ELF-1 (cell line): ENCODE measurements at regions not wholly inside any gene's neighbourhood (a gene's known extent, or its start where the extent isn't known, plus 50 kb on each side); places are given as distances from the start of the nearest gene placed in this dataset.

ENCODE experiments used
- DNase-seq: peaks from one replicate; pipeline ENCODE4 v3.0.0-alpha.2; 2016; ENCODE audit warnings: low read depth, low spot score

GRCh38 chr11:19403196-19403895, 162.6 kb upstream of the E2F8 start:
- DNase-seq: no peak

- no peak for DNase-seq
These were observed 159.6 kb upstream of the E2F8 start for GRCh38 chr11:19400296-19400695.

GRCh38 chr11:19398772-19399527, 158.2 kb upstream of the E2F8 start:
- DNase-seq: no peak

GRCh38 chr11:19398273-19398672, 157.5 kb upstream of the E2F8 start:
- DNase-seq: no peak

GRCh38 chr11:19395050-19395449, 154.3 kb upstream of the E2F8 start:
- peak; percentile 56 for DNase-seq

- no peak for DNase-seq
These were observed 153.8 kb upstream of the E2F8 start for GRCh38 chr11:19394525-19395016.

- DNase-seq: no peak
These were observed 153.2 kb upstream of the E2F8 start for GRCh38 chr11:19393941-19394340.

GRCh38 chr11:19392847-19393518, 152.2 kb upstream of the E2F8 start:
- no peak for DNase-seq

GRCh38 chr11:19392321-19392720, 151.6 kb upstream of the E2F8 start:
- no peak for DNase-seq

GRCh38 chr11:19391652-19392051, 150.9 kb upstream of the E2F8 start:
- no peak for DNase-seq

- DNase-seq: no peak
These were observed 150.3 kb upstream of the E2F8 start for GRCh38 chr11:19391026-19391425.

GRCh38 chr11:19389787-19390303, 149.1 kb upstream of the E2F8 start:
- DNase-seq: no peak

GRCh38 chr11:19382131-19382611, 141.4 kb upstream of the E2F8 start:
- DNase-seq: no peak

- no peak for DNase-seq
These were observed 139.6 kb upstream of the E2F8 start for GRCh38 chr11:19380375-19380774.

- DNase-seq: no peak
These were observed 138.7 kb upstream of the E2F8 start for GRCh38 chr11:19379465-19379864.

- no peak for DNase-seq
These were observed 138.1 kb upstream of the E2F8 start for GRCh38 chr11:19378814-19379213.

- no peak for DNase-seq
These were observed 137.1 kb upstream of the E2F8 start for GRCh38 chr11:19377881-19378280.

GRCh38 chr11:19375440-19375839, 134.7 kb upstream of the E2F8 start:
- no peak for DNase-seq

GRCh38 chr11:19374151-19374569, 133.4 kb upstream of the E2F8 start:
- DNase-seq: no peak

- no peak for DNase-seq
These were observed 131.6 kb upstream of the E2F8 start for GRCh38 chr11:19372381-19372780.

- peak; percentile 62 for DNase-seq
These were observed 129.5 kb upstream of the E2F8 start for GRCh38 chr11:19370100-19370861.
